SK-N-MC (cell line): ENCODE measurements at regions not wholly inside any gene's neighbourhood (a gene's known extent, or its start where the extent isn't known, plus 50 kb on each side); places are given as distances from the start of the nearest gene placed in this dataset.

Experiments
- DNase-seq: peaks from one replicate; pipeline ENCODE4 v3.0.0-alpha.2; 2011; ENCODE audit warnings: low read depth, low spot score
- H3K27ac ChIP-seq: fragments of 200-600 bp; sonication (generic); 2 replicates; pipeline ENCODE4 v1.5.1; 2016; ENCODE audit warnings: mixed run types
- H3K36me3 ChIP-seq: fragments of 200-600 bp; sonication (generic); 2 replicates; pipeline ENCODE4 v1.6.1; 2017; ENCODE audit warnings: antibody characterized with exemption, low read length, mixed read lengths; ENCODE audit not compliant: insufficient read depth
- H3K4me3 ChIP-seq: fragments of 200-600 bp; sonication (generic); 2 replicates; pipeline ENCODE4 v1.5.1; 2016
- H3K9ac ChIP-seq: fragments of 200-600 bp; sonication (generic); 2 replicates; pipeline ENCODE4 v1.8.0; 2017; ENCODE audit warnings: mixed run types, mixed read lengths; ENCODE audit not compliant: insufficient read length
- H3K9me3 ChIP-seq: fragments of 200-600 bp; sonication (generic); 2 replicates; pipeline ENCODE4 v1.6.1; 2017; ENCODE audit warnings: low read depth, mild to moderate bottlenecking, antibody characterized with exemption, low read length, moderate library complexity, mixed read lengths
- EZH2 ChIP-seq: fragments of 200-600 bp; sonication (generic); IDR thresholded peaks from one replicate; pipeline ENCODE4 v1.6.1; 2017; ENCODE audit warnings: antibody characterized with exemption
- FOXP2 ChIP-seq: optimal IDR thresholded peaks from 2 replicates; pipeline ENCODE3; 2011; ENCODE audit warnings: mild to moderate bottlenecking, moderate library complexity; ENCODE audit not compliant: insufficient read depth; ENCODE audit errors: extremely low read length, control extremely low read depth
- POLR2AphosphoS5 ChIP-seq: IDR thresholded peaks from 2 replicates; pipeline ENCODE4 v1.6.1; 2012; ENCODE audit warnings: mild to moderate bottlenecking, low read depth, low read length, borderline replicate concordance

DNA sequence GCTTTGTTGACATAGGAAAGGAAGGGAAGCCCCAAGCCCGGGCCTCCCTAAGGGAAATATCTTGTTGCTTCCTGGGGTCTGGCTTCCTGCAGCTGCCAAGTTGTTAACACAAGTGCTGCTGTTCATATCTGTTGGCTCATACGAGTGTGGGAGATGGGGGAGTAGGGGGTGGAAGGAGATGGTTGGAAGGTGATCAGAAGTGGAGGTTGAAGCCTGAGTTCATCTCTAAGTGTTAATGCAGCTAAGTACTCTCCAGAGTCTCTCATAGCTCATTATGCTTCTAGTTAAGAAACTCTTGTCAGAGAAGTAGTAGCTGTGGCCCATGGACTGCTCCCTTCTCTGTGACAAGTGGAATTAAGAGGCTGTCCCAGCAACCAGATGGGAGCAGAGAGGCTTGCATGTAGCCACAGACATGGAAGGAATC, 319.2 kb upstream of the SPAG17 start:
- no peaks in the 10 kb centered on the region for H3K9me3 ChIP-seq
- DNase-seq: no peak
- TF ChIP-seq FOXP2: no peak
- no peaks in the 10 kb centered on the region for H3K36me3 ChIP-seq
- no peak overlapping the region for H3K27ac ChIP-seq
- H3K9ac ChIP-seq: no peak overlapping the region
- no peak overlapping the region for H3K4me3 ChIP-seq

DNA sequence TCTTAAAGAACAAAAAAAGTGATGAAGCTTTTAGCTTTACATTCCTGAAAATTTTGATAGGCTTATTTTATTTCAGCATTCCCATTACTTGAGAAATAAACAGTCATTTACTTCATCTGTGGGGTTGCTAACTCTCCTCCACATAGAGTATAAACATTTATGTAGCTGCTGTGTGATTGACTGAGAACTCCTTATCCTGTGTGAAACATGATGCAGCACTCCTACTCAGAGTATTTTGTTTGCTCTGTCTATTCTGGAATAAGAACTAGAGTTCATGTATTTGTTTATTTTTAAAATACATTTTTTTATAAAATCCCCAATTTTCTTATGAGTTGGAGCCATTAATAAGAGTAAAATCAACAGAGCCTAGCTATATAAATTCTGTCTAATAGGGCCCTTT, 318.7 kb upstream of the SPAG17 start:
- no peak overlapping the region for H3K4me3 ChIP-seq
- no peaks in the 10 kb centered on the region for H3K9me3 ChIP-seq
- no peak overlapping the region for H3K9ac ChIP-seq
- TF ChIP-seq POLR2AphosphoS5 (no peak), FOXP2 (no peak), EZH2 (no peak)
- H3K36me3 ChIP-seq: no peaks in the 10 kb centered on the region
- DNase-seq: no peak
- H3K27ac ChIP-seq: no peak overlapping the region

DNA sequence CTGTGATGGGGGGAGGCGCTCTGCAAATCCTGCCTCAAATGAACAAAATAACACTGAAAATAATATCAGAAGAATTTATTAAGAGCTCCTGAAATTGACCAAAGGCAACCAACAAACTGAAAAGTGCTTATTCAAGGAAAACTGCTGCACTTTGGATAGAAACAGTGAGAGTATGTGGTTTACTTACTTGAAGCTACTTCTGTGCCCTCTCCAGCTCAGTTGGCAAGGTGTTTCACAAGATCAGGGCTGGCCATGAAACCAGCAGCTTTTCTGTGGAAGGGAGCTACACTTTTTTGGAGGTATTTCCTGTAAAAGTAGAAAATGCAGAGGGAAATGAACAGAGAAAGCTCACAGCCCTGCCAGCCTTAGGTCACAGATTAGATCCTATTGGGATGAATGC, 310.0 kb upstream of the SPAG17 start:
- TF ChIP-seq FOXP2 (no peak), EZH2 (no peak), POLR2AphosphoS5 (no peak)
- DNase-seq: no peak
- H3K27ac ChIP-seq: no peak overlapping the region
- no peaks in the 10 kb centered on the region for H3K36me3 ChIP-seq
- no peak overlapping the region for H3K9ac ChIP-seq
- no peaks in the 10 kb centered on the region for H3K9me3 ChIP-seq
- H3K4me3 ChIP-seq: no peak overlapping the region

DNA sequence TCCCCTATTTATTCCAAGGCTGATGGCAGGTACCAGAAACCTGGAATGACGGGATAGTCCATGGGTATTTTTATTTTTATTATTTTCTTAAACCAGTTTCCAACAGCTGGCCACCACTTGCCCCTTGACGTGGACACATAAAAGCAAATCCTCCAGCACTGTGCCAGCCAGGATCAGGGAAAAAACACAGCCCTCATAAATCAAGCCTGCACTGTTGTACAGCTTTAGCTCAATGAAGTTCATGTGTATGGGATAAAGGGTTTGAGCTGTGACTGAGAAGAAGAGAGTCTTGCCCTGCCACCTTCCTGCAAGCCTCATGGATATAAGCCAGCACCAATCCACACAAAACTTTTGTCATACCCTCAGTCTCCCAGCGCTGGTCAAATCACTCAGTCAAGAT, 303.8 kb upstream of the SPAG17 start:
- TF ChIP-seq FOXP2 (no peak), POLR2AphosphoS5 (no peak), EZH2 (no peak)
- no peaks in the 10 kb centered on the region for H3K9me3 ChIP-seq
- H3K27ac ChIP-seq: no peak overlapping the region
- no peak overlapping the region for H3K9ac ChIP-seq
- H3K36me3 ChIP-seq: no peaks in the 10 kb centered on the region
- no peak for DNase-seq
- H3K4me3 ChIP-seq: no peak overlapping the region

DNA sequence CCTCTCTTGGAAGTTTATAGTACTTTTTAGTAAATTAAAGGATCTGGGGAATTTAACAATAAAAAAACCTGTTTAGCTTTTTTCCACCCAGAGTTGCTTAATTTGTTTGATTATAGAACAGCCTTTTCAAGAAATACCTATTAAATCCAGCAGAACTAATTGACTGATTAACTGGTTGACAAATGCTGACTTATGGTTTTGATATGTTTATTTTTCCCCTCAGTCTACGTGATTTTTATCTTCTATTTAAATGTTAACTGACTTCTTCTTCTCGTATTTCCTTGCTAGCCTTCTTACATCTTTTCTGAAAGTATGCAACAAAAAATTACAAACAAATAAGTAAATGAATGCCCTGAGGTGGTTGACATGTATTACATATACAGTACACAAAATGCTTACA, 302.9 kb upstream of the SPAG17 start:
- H3K4me3 ChIP-seq: no peak overlapping the region
- no peaks in the 10 kb centered on the region for H3K9me3 ChIP-seq
- no peak overlapping the region for H3K9ac ChIP-seq
- no peak for TF ChIP-seq POLR2AphosphoS5
- no peak for TF ChIP-seq FOXP2
- TF ChIP-seq EZH2: no peak
- no peak overlapping the region for H3K27ac ChIP-seq
- H3K36me3 ChIP-seq: no peaks in the 10 kb centered on the region
- no peak for DNase-seq

DNA sequence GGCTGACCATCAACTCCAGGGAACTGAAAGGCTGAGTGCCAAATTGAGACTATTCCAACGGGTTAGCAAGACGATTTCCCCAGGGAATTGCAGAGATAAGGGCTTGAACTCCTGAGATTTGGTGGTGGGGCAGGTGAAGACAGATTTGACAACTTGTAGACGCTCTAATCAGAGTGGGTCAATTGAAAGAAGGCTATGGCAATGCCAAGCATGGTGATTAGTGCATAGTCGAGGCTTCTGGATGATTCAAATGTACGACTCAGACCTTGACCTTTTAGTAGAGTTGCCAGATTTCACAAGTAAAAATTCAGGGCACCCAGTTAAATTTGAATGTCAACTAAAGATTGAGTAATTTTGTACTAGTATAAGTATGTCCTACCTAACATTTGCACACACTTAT, 302.1 kb upstream of the SPAG17 start:
- TF ChIP-seq EZH2 (no peak), FOXP2 (no peak), POLR2AphosphoS5 (no peak)
- DNase-seq: no peak
- no peaks in the 10 kb centered on the region for H3K9me3 ChIP-seq
- no peak overlapping the region for H3K4me3 ChIP-seq
- no peak overlapping the region for H3K9ac ChIP-seq
- H3K36me3 ChIP-seq: no peaks in the 10 kb centered on the region
- H3K27ac ChIP-seq: no peak overlapping the region

DNA sequence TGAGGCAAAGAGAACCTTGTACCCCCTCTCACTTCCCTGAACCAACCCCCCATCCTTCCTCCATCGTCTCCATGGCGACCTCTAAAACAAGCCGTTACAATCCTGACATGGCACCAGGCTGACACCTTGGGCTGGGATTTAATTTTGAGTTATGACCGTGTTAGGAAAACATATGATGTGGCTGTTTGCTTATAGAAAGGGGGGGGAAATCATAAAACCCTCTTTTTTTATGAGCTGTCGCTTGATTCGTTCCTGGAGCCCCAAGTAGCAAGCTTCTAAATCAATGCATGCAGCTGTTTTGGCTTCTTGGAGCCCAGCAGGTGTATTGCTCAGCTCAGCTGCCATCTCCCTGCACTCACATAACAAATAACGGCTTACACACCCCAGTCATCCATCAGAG, 301.2 kb upstream of the SPAG17 start:
- no peak overlapping the region for H3K4me3 ChIP-seq
- H3K36me3 ChIP-seq: no peaks in the 10 kb centered on the region
- no peaks in the 10 kb centered on the region for H3K9me3 ChIP-seq
- TF ChIP-seq POLR2AphosphoS5: no peak
- no peak for TF ChIP-seq EZH2
- no peak for TF ChIP-seq FOXP2
- no peak overlapping the region for H3K9ac ChIP-seq
- H3K27ac ChIP-seq: no peak overlapping the region
- DNase-seq: no peak

DNA sequence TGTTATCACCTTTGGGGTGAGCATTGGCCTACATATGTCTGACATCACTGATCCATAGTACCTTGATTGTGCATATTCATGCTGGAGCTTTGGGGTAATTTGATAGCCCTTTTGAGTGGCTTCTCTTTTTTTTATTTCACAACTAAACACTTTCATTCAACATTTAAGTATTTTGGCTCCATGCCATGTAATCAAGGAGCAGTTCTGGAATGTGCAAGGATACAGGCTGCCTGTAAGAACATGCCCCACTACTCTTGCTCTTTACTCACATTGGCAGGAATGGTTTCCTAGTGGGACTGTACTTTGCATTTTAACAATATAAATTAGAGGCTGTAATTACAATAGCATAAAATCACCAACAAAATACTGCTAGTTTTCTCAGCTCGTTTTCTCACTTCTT, 300.7 kb upstream of the SPAG17 start:
- TF ChIP-seq EZH2 (no peak), FOXP2 (no peak), POLR2AphosphoS5 (no peak)
- Histone ChIP-seq H3K9ac (no peak overlapping the region), H3K9me3 (no peaks in the 10 kb centered on the region), H3K4me3 (no peak overlapping the region), H3K27ac (no peak overlapping the region), H3K36me3 (no peaks in the 10 kb centered on the region)
- no peak for DNase-seq

DNA sequence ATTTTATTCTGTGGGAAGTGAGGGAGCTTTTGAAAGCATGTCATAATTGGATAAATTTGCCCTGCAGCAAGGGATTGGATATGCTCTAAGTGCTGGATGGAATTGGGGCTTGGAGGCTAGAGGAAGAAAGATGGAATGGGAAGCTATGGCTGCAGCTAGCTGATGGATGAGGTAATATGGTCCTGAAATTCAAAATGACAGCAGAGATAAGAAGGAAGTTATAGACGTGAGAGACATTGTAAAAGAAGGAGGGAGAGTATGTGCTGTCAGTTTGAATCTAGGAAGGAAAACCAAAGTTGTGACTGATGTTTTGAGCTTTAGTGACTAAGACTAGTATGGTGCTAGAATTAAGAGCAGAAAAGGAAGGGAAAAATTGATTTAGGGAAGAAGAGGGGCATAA, 299.9 kb upstream of the SPAG17 start:
- TF ChIP-seq FOXP2: no peak
- TF ChIP-seq EZH2: no peak
- no peak for TF ChIP-seq POLR2AphosphoS5
- Histone ChIP-seq H3K27ac (no peak overlapping the region), H3K9me3 (no peaks in the 10 kb centered on the region), H3K36me3 (no peaks in the 10 kb centered on the region), H3K9ac (no peak overlapping the region), H3K4me3 (no peak overlapping the region)
- DNase-seq: no peak
